Stomach (tissue), 4 donors: ENCODE measurements at regions not wholly inside any gene's neighbourhood (a gene's known extent, or its start where the extent isn't known, plus 50 kb on each side); places are given as distances from the start of the nearest gene placed in this dataset.

Source experiments
- POLR2A ChIP-seq, 4 donors: fragments of 450-650 bp; IDR thresholded peaks; one replicate each; pipeline ENCODE4 v1.6.1; 2016; ENCODE audit warnings: antibody characterized with exemption in 4 of 4, control low read depth in 2 of 4, mild to moderate bottlenecking in 1 of 4, moderate library complexity in 1 of 4
- POLR2AphosphoS5 ChIP-seq, 3 donors: sonication (generic); formaldehyde crosslinking; IDR thresholded peaks; one replicate each; pipeline ENCODE4 v1.6.1; 2016; ENCODE audit warnings: antibody characterized with exemption in 3 of 3
- TF ChIP-seq, protein P1 (sequence below), 7 experiments: fragments of 450-650 bp in 4 of 7; fragments of 200-600 bp in 3 of 7; sonication (generic) in 3 of 7; IDR thresholded peaks; one replicate each; pipeline ENCODE4 v1.5.1; 2016 to 2019; ENCODE audit warnings: antibody characterized with exemption in 7 of 7, control low read depth in 2 of 7, mild to moderate bottlenecking in 1 of 7

DNA sequence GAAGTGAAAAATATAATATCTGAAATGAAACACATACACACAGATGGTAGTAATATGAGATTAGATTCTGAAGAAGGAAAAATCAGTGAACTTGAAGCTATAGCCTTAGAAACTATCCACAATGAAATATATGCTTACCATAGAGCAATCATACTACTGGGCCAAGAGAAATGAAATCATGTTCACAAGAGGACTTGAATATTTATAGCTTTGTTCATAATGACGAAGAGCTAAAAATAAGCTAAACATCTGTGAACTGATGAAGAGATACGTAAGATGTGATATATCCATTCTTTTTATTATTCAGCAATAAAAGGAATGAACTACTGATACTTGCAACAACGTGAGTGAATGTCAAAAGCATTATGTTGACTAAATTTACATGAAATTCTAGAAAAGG lies 92.6 kb upstream of the ALDH1B1 start:
- TF ChIP-seq, protein P1, sequence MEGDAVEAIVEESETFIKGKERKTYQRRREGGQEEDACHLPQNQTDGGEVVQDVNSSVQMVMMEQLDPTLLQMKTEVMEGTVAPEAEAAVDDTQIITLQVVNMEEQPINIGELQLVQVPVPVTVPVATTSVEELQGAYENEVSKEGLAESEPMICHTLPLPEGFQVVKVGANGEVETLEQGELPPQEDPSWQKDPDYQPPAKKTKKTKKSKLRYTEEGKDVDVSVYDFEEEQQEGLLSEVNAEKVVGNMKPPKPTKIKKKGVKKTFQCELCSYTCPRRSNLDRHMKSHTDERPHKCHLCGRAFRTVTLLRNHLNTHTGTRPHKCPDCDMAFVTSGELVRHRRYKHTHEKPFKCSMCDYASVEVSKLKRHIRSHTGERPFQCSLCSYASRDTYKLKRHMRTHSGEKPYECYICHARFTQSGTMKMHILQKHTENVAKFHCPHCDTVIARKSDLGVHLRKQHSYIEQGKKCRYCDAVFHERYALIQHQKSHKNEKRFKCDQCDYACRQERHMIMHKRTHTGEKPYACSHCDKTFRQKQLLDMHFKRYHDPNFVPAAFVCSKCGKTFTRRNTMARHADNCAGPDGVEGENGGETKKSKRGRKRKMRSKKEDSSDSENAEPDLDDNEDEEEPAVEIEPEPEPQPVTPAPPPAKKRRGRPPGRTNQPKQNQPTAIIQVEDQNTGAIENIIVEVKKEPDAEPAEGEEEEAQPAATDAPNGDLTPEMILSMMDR (IDR thresholded peaks at IDR 0.05), result no peak
- TF ChIP-seq POLR2AphosphoS5 (IDR thresholded peaks at IDR 0.05), result no peak
- no peak for TF ChIP-seq POLR2A (IDR thresholded peaks at IDR 0.05)
